Testis (tissue), 2 donors: ENCODE measurements at regions not wholly inside any gene's neighbourhood (a gene's known extent, or its start where the extent isn't known, plus 50 kb on each side); places are given as distances from the start of the nearest gene placed in this dataset.

Source experiments
- CTCF ChIP-seq, 3 experiments: fragments of 450-650 bp in 2 of 3; fragments of 200-600 bp in 1 of 3; sonication (generic) in 1 of 3; IDR thresholded peaks; one replicate each; pipeline ENCODE4 v1.5.1; 2016 to 2019; ENCODE audit warnings: antibody characterized with exemption in 3 of 3, mild to moderate bottlenecking in 2 of 3, moderate library complexity in 1 of 3
- POLR2A ChIP-seq: fragments of 450-650 bp; IDR thresholded peaks from one replicate; pipeline ENCODE4 v1.6.1; 2017; ENCODE audit warnings: antibody characterized with exemption, mild to moderate bottlenecking, moderate library complexity

DNA sequence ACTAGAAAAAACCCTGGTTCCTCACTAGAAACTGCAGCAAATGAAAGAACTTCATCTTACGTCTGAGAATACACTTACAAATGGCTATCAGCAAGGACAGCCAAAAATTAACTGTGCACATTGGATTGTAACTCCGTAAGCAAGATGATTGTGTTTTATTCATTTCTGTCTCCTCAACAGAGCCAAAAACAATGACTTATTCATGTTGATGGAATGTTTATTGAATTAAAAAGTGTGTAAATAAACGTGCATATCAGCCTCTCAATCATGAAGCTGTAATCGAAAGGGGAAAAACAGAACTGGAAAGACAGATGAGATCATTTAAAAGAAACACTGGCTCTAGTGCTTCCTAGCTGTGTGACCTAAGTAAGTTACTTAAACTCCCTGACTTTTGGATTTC is 307.5 kb upstream of the ZC3H12C start:
- TF ChIP-seq CTCF (IDR thresholded peaks at IDR 0.05): no peak
- TF ChIP-seq POLR2A: no peak
